IMR-90 (cell line): ENCODE measurements at regions not wholly inside any gene's neighbourhood (a gene's known extent, or its start where the extent isn't known, plus 50 kb on each side); places are given as distances from the start of the nearest gene placed in this dataset.

Source experiments
- ATAC-seq: fragments of 200-7000 bp; cut with Tn5 transposase; 2 replicates; pipeline ENCODE4 v1.9.1; 2020; ENCODE audit warnings: low read depth, mild to moderate bottlenecking, moderate library complexity
- BruUV-seq: library from RNA; stranded (reverse); fragments of 400-500 nt; replicated peaks from 2 replicates; lab custom pipeline; 2021; lab: Mats Ljungman, UMichigan
- CTCF ChIA-PET: fragments of 300-600 bp; formaldehyde crosslinking; extraction: SDS; loops from one replicate; lab custom pipeline; 2021; ENCODE audit warnings: antibody characterized with exemption; lab: Yijun Ruan, JAX
- POLR2A ChIA-PET: fragments of 300-600 bp; sonication (Branson Sonifier 250); formaldehyde crosslinking; loops from one replicate; lab custom pipeline; 2022; ENCODE audit warnings: antibody characterized with exemption; ENCODE audit not compliant: unreplicated experiment; lab: Charles Lee
- DNase-seq: peaks from one replicate; pipeline ENCODE4 v3.0.0; 2013
- H2AFZ ChIP-seq: replicated peaks from 2 replicates; pipeline ENCODE3; 2013; ENCODE audit warnings: low read length, mild to moderate bottlenecking; ENCODE audit not compliant: poor library complexity
- H2AK5ac ChIP-seq: 2 replicates; pipeline ENCODE4 v1.6.1; 2013; ENCODE audit warnings: low read depth, low read length, inconsistent platforms
- H2AK9ac ChIP-seq: replicated peaks from 2 replicates; pipeline ENCODE3; 2013; ENCODE audit warnings: mild to moderate bottlenecking, low read depth, low read length, moderate library complexity; ENCODE audit not compliant: poor library complexity
- H2BK120ac ChIP-seq: 2 replicates; pipeline ENCODE4 v1.6.1; 2013; ENCODE audit warnings: low read depth, low read length, inconsistent platforms
- H2BK15ac ChIP-seq: 3 replicates; pipeline ENCODE4 v1.6.1; 2013; ENCODE audit warnings: low read depth, low read length, inconsistent platforms
- H2BK20ac ChIP-seq: 2 replicates; pipeline ENCODE4 v1.6.1; 2013; ENCODE audit warnings: low read depth, mild to moderate bottlenecking, inconsistent platforms, low read length, moderate library complexity
- H2BK5ac ChIP-seq: 2 replicates; pipeline ENCODE4 v1.6.1; 2013; ENCODE audit warnings: mild to moderate bottlenecking, low read depth, low read length, inconsistent platforms; ENCODE audit not compliant: poor library complexity, severe bottlenecking
- H3K14ac ChIP-seq: replicated peaks from 2 replicates; pipeline ENCODE4 v1.6.1; 2013; ENCODE audit warnings: low read depth, low read length, inconsistent platforms
- H3K18ac ChIP-seq: 2 replicates; pipeline ENCODE4 v1.6.1; 2013; ENCODE audit warnings: low read depth, low read length, control low read depth
- H3K23ac ChIP-seq: 2 replicates; pipeline ENCODE4 v1.6.1; 2013; ENCODE audit warnings: low read depth, low read length, inconsistent platforms
- H3K27ac ChIP-seq: 2 replicates; pipeline ENCODE4 v1.5.1; 2013; ENCODE audit warnings: mild to moderate bottlenecking, control low read depth, low read length; ENCODE audit not compliant: insufficient read depth
- H3K27me3 ChIP-seq: 2 replicates; pipeline ENCODE4 v1.6.1; 2013; ENCODE audit warnings: low read length; ENCODE audit not compliant: control insufficient read depth, insufficient read depth
- H3K36me3 ChIP-seq: 2 replicates; pipeline ENCODE4 v1.6.1; 2013; ENCODE audit warnings: low read length, mixed read lengths; ENCODE audit not compliant: control insufficient read depth, insufficient read depth
- H3K4ac ChIP-seq: 2 replicates; pipeline ENCODE4 v1.6.1; 2013; ENCODE audit warnings: low read depth, low read length, inconsistent platforms
- H3K4me1 ChIP-seq: 2 replicates; pipeline ENCODE4 v1.6.1; 2013; ENCODE audit warnings: low read length, mixed read lengths; ENCODE audit not compliant: control insufficient read depth, insufficient read depth
- H3K4me2 ChIP-seq: 2 replicates; pipeline ENCODE4 v1.6.1; 2013; ENCODE audit warnings: low read depth, mild to moderate bottlenecking, control low read depth, low read length, moderate library complexity
- H3K4me3 ChIP-seq: 2 replicates; pipeline ENCODE4 v1.5.1; 2013; ENCODE audit warnings: low read depth, mild to moderate bottlenecking, control low read depth, low read length, moderate library complexity; ENCODE audit not compliant: insufficient read depth
- H3K56ac ChIP-seq: 2 replicates; pipeline ENCODE4 v1.6.1; 2013; ENCODE audit warnings: low read length, inconsistent platforms; ENCODE audit not compliant: insufficient read depth; ENCODE audit errors: extremely low read depth
- H3K79me1 ChIP-seq, 2 experiments: 2 replicates each; pipeline ENCODE4 v1.6.1; 2013; ENCODE audit warnings: low read length in 2 of 2, inconsistent platforms in 1 of 2, low read depth in 1 of 2
- H3K9ac ChIP-seq: 2 replicates; pipeline ENCODE4 v1.6.1; 2013; ENCODE audit warnings: low read depth, low read length, control low read depth
- H3K9me1 ChIP-seq: 2 replicates; pipeline ENCODE4 v1.6.1; 2013; ENCODE audit warnings: low read length, inconsistent platforms; ENCODE audit not compliant: insufficient read depth
- H3K9me3 ChIP-seq: 2 replicates; pipeline ENCODE4 v1.6.1; 2013; ENCODE audit warnings: low read length; ENCODE audit not compliant: control insufficient read depth, insufficient read depth
- H4K20me1 ChIP-seq: 2 replicates; pipeline ENCODE4 v1.6.1; 2013; ENCODE audit warnings: low read length, inconsistent platforms; ENCODE audit not compliant: insufficient read depth
- H4K5ac ChIP-seq: 2 replicates; pipeline ENCODE4 v1.6.1; 2013; ENCODE audit warnings: mild to moderate bottlenecking, low read depth, low read length, control low read depth
- H4K8ac ChIP-seq, 2 experiments: 2 replicates each; pipeline ENCODE4 v1.6.1; 2013; ENCODE audit warnings: low read depth in 2 of 2, low read length in 2 of 2, control low read depth in 1 of 2, inconsistent platforms in 1 of 2
- H4K91ac ChIP-seq: 2 replicates; pipeline ENCODE4 v1.6.1; 2013; ENCODE audit warnings: low read depth, low read length, inconsistent platforms; ENCODE audit not compliant: insufficient read depth
- RAD21 ChIP-seq: IDR thresholded peaks from 2 replicates; pipeline ENCODE4 v1.6.1; 2012; ENCODE audit warnings: low read length, improper control_type of control experiment
- SMC3 ChIP-seq: fragments of 150-350 bp; IDR thresholded peaks from 2 replicates; pipeline ENCODE4 v1.6.1; 2016; ENCODE audit warnings: low read depth, mild to moderate bottlenecking, antibody characterized with exemption, low read length, moderate library complexity
- USF2 ChIP-seq: fragments of 150-350 bp; IDR thresholded peaks from 2 replicates; pipeline ENCODE4 v1.6.1; 2017; ENCODE audit warnings: mild to moderate bottlenecking, antibody characterized with exemption, low read length, low read depth
- WGBS, 2 experiments: methylation state at CpG; one replicate each; pipeline versions ENCODE4 v1.1.5 to v1.1.7; 2013; ENCODE audit warnings: missing lambda C conversion rate in 2 of 2; ENCODE audit not compliant: insufficient read length in 1 of 2; ENCODE audit errors: extremely low coverage in 2 of 2; 5-methylcytosine and 5-hydroxymethylcytosine counted together
- dilution Hi-C: fragments of 300-500 bp; cut with HindIII; formaldehyde crosslinking; loops from one replicate; pipeline ENCODE4 v1.14.3; 2018; ENCODE audit warnings: low sequenced_read_pairs; ENCODE audit not compliant: unreplicated experiment
- in situ Hi-C: fragments of 300-500 bp; cut with MboI; formaldehyde crosslinking; loops from 3 replicates; pipeline ENCODE4 v1.14.3; 2019; ENCODE audit warnings: low sequenced_read_pairs, inconsistent platforms, mixed read lengths
- intact Hi-C: fragments of 100-400 bp; cut with micrococcal nuclease; formaldehyde crosslinking; loops from 2 replicates; pipeline ENCODE4 v1.10.0; 2022

- no peak overlapping the region for H2BK15ac ChIP-seq
- WGBS, 2 experiments, result 60% methylated on average over 3 of the region's 15 CpGs; no CpG with 5 or more reads in 1 of the 2 experiments
- no peak for DNase-seq
- H3K14ac ChIP-seq, result no peak overlapping the region
- H3K9ac ChIP-seq, result no peak overlapping the region
- no peak overlapping the region for H2BK5ac ChIP-seq
- no peak overlapping the region for H3K56ac ChIP-seq
- H3K4ac ChIP-seq, result no peak overlapping the region
- no peaks in the 10 kb centered on the region for H3K9me1 ChIP-seq
- no peak overlapping the region for H4K91ac ChIP-seq
- H3K27me3 ChIP-seq, result peaks cover 2% of the 10 kb centered on the region; the same call in 1 of the 2 replicates
- H2AK5ac ChIP-seq, result no peak overlapping the region
- ChIA-PET POLR2A (no interaction called here), CTCF (no interaction called here)
- BruUV-seq, result no TSS peak
- no peak overlapping the region for H2AFZ ChIP-seq
- H4K5ac ChIP-seq, result no peak overlapping the region
- no peak overlapping the region for H3K27ac ChIP-seq
- TF ChIP-seq RAD21, result no peak
- TF ChIP-seq USF2, result no peak
- no peak for TF ChIP-seq SMC3
- no peak overlapping the region for H3K4me3 ChIP-seq
- no peak overlapping the region for H3K18ac ChIP-seq
- no peaks in the 10 kb centered on the region for H3K79me1 ChIP-seq
- in situ Hi-C loops (no loop called here), intact Hi-C loops (no loop called here), dilution Hi-C loops (no loop called here)
- H2BK20ac ChIP-seq, result no peak overlapping the region
- H3K9me3 ChIP-seq, result no peaks in the 10 kb centered on the region
- no peaks in the 10 kb centered on the region for H3K4me1 ChIP-seq
- no peak for ATAC-seq
- no peak overlapping the region for H2AK9ac ChIP-seq
- H3K36me3 ChIP-seq, result no peaks in the 10 kb centered on the region
- no peak overlapping the region for H3K23ac ChIP-seq
- H4K8ac ChIP-seq, result no peak overlapping the region
- H2BK120ac ChIP-seq, result no peak overlapping the region
- H4K20me1 ChIP-seq, result no peaks in the 10 kb centered on the region
- H3K4me2 ChIP-seq, result no peak overlapping the region
Measured at GRCh38 chr17:79422236-79422635, 188.6 kb downstream of the RBFOX3 start.
